ENCODE measurements at regions not wholly inside any gene's neighbourhood (a gene's known extent, or its start where the extent isn't known, plus 50 kb on each side); places are given as distances from the start of the nearest gene placed in this dataset.
A peak's percentile ranks its signal among the peaks of the same experiment; 100 is the strongest.

GRCh38 chr1:195820925-195821324 is 787.3 kb downstream of the KCNT2 start:
- H3K79me2 ChIP-seq: no peaks in the 10 kb centered on the region
- no peak overlapping the region for H3K27ac ChIP-seq
- 89% methylated on average over 3 of the region's 3 CpGs for WGBS (ENCODE audit: low lambda C conversion rate, missing lambda C conversion rate)
- H2AFZ ChIP-seq: no peak overlapping the region
- H3K9me3 ChIP-seq (ENCODE audit: low read depth): no peaks in the 10 kb centered on the region
- TF ChIP-seq EZH2 (IDR thresholded peaks at IDR 0.05; ENCODE audit: borderline replicate concordance): no peak
- TF ChIP-seq CTCF (IDR thresholded peaks at IDR 0.05; ENCODE audit: poor library complexity): no peak
- TF ChIP-seq EZH2phosphoT487 (IDR thresholded peaks at IDR 0.05; ENCODE audit: low read depth, severe bottlenecking, unreplicated experiment): no peak
- H3K9me2 ChIP-seq (replicated peaks; ENCODE audit: insufficient read depth): no peaks in the 10 kb centered on the region
- no peaks in the 10 kb centered on the region for H3K27me3 ChIP-seq
- no peak for DNase-seq (ENCODE audit: low spot score)
- H4K20me1 ChIP-seq (ENCODE audit: insufficient read depth, poor library complexity, severe bottlenecking): no peaks in the 10 kb centered on the region
- H3K4me3 ChIP-seq: no peak overlapping the region
- H3K36me3 ChIP-seq (replicated peaks; ENCODE audit: insufficient read depth, low read depth): no peaks in the 10 kb centered on the region
- H3K4me2 ChIP-seq: no peak overlapping the region
- H3K4me1 ChIP-seq (ENCODE audit: insufficient read depth): no peaks in the 10 kb centered on the region

- TF ChIP-seq EZH2 (IDR thresholded peaks at IDR 0.05; ENCODE audit: borderline replicate concordance) (no peak), CTCF (IDR thresholded peaks at IDR 0.05; ENCODE audit: poor library complexity) (no peak), EZH2phosphoT487 (IDR thresholded peaks at IDR 0.05; ENCODE audit: low read depth, severe bottlenecking, unreplicated experiment) (no peak)
- Histone ChIP-seq H3K36me3 (replicated peaks; ENCODE audit: insufficient read depth, low read depth) (no peaks in the 10 kb centered on the region), H3K4me1 (ENCODE audit: insufficient read depth) (no peaks in the 10 kb centered on the region), H4K20me1 (ENCODE audit: insufficient read depth, poor library complexity, severe bottlenecking) (no peaks in the 10 kb centered on the region), H3K4me3 (no peak overlapping the region), H2AFZ (no peak overlapping the region), H3K9me2 (replicated peaks; ENCODE audit: insufficient read depth) (no peaks in the 10 kb centered on the region), H3K79me2 (no peaks in the 10 kb centered on the region), H3K4me2 (no peak overlapping the region), H3K27ac (no peak overlapping the region), H3K27me3 (no peaks in the 10 kb centered on the region), H3K9me3 (ENCODE audit: low read depth) (no peaks in the 10 kb centered on the region)
- DNase-seq (ENCODE audit: low spot score): no peak
- WGBS (ENCODE audit: low lambda C conversion rate, missing lambda C conversion rate): 75% methylated on average over 2 of the region's 2 CpGs
Observed at GRCh38 chr1:195806060-195806459, 802.2 kb downstream of the KCNT2 start.

- H3K79me2 ChIP-seq: no peaks in the 10 kb centered on the region
- no peak for DNase-seq (ENCODE audit: low spot score)
- no peaks in the 10 kb centered on the region for H4K20me1 ChIP-seq (ENCODE audit: insufficient read depth, poor library complexity, severe bottlenecking)
- peak; percentile 37 for TF ChIP-seq CTCF (IDR thresholded peaks at IDR 0.05; ENCODE audit: poor library complexity)
- no peak for TF ChIP-seq EZH2 (IDR thresholded peaks at IDR 0.05; ENCODE audit: borderline replicate concordance)
- H3K9me2 ChIP-seq (replicated peaks; ENCODE audit: insufficient read depth): no peaks in the 10 kb centered on the region
- H3K9me3 ChIP-seq (ENCODE audit: low read depth): no peaks in the 10 kb centered on the region
- no peak overlapping the region for H3K4me2 ChIP-seq
- no peak overlapping the region for H3K27ac ChIP-seq
- no peaks in the 10 kb centered on the region for H3K4me1 ChIP-seq (ENCODE audit: insufficient read depth)
- no peak overlapping the region for H2AFZ ChIP-seq
- no peaks in the 10 kb centered on the region for H3K36me3 ChIP-seq (replicated peaks; ENCODE audit: insufficient read depth, low read depth)
- H3K4me3 ChIP-seq: no peak overlapping the region
- no peaks in the 10 kb centered on the region for H3K27me3 ChIP-seq
Observed at GRCh38 chr1:195804547-195804946, 803.7 kb downstream of the KCNT2 start.

- DNase-seq (ENCODE audit: low spot score): no peak
- 79% methylated on average over 4 of the region's 4 CpGs for WGBS (ENCODE audit: low lambda C conversion rate, missing lambda C conversion rate)
- H3K36me3 ChIP-seq (replicated peaks; ENCODE audit: insufficient read depth, low read depth): no peaks in the 10 kb centered on the region
- no peaks in the 10 kb centered on the region for H3K9me2 ChIP-seq (replicated peaks; ENCODE audit: insufficient read depth)
- H2AFZ ChIP-seq: no peak overlapping the region
- no peak overlapping the region for H3K27ac ChIP-seq
- no peak overlapping the region for H3K4me3 ChIP-seq
- no peak for TF ChIP-seq CTCF (IDR thresholded peaks at IDR 0.05; ENCODE audit: poor library complexity)
- no peak for TF ChIP-seq EZH2phosphoT487 (IDR thresholded peaks at IDR 0.05; ENCODE audit: low read depth, severe bottlenecking, unreplicated experiment)
- no peak for TF ChIP-seq EZH2 (IDR thresholded peaks at IDR 0.05; ENCODE audit: borderline replicate concordance)
- H3K4me2 ChIP-seq: no peak overlapping the region
- no peaks in the 10 kb centered on the region for H3K4me1 ChIP-seq (ENCODE audit: insufficient read depth)
- no peaks in the 10 kb centered on the region for H3K9me3 ChIP-seq (ENCODE audit: low read depth)
- no peaks in the 10 kb centered on the region for H3K27me3 ChIP-seq
- no peaks in the 10 kb centered on the region for H4K20me1 ChIP-seq (ENCODE audit: insufficient read depth, poor library complexity, severe bottlenecking)
- H3K79me2 ChIP-seq: no peaks in the 10 kb centered on the region
Observed at GRCh38 chr1:195799016-195799415, 809.2 kb downstream of the KCNT2 start.
